Stimulated activated CD4-positive, alpha-beta T cell treated with anti-CD3 and anti-CD28 coated beads, Interleukin-4, amount 100 ng/mL, for 4 hours (primary cell): ENCODE measurements at regions not wholly inside any gene's neighbourhood (a gene's known extent, or its start where the extent isn't known, plus 50 kb on each side); places are given as distances from the start of the nearest gene placed in this dataset.

ENCODE experiments used
- DNase-seq, 2 experiments: peaks; one replicate each; pipeline ENCODE4 v3.0.0-alpha.2; 2020

GRCh38 chr14:51479584-51480325 is 172.0 kb upstream of the FRMD6 start:
- no peak for DNase-seq

GRCh38 chr14:51481643-51482042 is 170.1 kb upstream of the FRMD6 start:
- no peak for DNase-seq

GRCh38 chr14:51482102-51482501 is 169.6 kb upstream of the FRMD6 start:
- DNase-seq: no peak

DNA sequence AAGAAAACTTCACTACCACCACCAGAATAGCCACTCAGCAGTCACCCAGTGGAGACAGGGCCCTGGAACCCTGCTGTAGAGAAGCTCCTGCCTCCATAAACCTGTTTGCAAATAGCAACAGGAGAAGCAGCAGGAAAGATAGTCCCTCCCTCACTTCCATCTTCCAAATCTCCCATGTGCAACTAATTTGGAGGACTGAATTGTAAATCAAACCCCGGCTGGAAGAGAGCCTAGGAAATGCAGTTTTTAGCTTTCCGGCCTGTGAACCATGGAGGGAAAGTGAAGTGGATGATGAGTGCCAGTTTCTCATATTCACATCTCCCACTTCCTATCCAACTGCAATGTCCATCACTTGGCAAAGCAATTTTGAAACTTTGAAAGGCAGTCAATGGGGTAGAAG is 167.2 kb upstream of the FRMD6 start:
- DNase-seq: no peak

DNA sequence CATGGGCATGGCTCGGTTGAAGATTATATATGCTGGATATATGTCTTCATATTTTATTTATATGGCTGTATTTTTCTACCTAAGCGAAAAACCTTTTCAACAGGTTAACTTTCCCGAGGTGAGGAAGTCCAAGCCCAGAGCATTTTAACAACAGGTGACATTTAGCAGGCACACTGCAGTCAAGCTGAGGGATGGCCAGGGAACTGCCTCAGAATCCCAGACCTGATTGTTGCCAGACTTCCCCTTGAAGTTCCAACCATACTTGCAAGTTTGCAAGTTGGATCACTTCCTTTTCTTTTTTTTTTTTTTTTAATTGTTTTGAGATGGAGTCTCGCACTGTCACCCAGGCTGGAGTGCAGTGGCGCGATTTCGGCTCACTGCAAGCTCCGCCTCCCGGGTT is 166.0 kb upstream of the FRMD6 start:
- DNase-seq: no peak

DNA sequence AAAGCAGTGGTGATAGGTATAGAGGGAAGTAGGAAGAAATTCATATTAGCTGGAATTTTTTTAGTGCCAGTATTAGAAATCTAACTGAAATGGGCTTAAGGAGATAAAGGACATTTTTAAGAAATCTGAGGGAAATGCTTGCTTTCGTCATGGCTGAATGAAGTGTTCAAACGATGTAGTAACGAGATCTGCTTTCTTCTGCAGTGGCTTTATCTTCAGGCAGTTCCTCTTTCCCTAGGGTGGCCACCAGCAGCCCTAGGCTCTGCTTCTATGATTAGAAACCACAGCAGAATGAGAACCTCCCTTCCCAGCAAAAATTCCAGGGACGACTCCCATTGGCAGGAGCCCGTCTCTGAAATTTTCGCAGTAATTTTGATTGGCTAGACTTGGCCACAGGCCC is 163.9 kb upstream of the FRMD6 start:
- DNase-seq: no peak

DNA sequence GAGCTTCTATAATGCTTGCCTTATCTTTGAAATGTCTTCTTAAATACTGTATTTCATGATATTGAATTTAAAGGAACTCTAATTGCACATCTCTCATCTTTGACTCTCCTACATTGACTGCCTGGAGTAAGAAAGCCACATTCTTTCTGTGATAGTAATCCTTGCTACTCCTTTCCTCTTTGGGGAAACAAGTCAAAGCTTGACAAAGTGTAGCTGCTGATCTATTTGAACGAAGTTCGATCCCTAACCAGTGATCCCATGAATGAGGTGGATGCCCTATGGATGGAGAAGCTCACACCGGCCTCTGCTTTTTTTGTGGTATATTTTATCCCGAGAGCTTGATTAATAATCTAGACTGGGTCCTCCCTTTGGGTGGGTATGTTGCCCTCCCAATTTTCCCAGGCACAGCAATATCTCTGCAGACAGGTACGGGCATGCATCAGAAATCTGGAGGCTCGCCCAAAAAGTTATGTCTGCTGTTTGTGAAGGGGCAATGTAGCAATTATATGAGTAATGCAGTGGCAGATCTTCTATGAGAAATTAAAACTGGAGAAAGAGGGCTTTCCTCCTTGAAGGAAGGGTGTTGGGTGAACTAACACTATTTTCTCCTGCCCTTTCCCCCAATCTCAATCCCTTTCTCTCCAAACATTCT is 163.0 kb upstream of the FRMD6 start:
- no peak for DNase-seq

DNA sequence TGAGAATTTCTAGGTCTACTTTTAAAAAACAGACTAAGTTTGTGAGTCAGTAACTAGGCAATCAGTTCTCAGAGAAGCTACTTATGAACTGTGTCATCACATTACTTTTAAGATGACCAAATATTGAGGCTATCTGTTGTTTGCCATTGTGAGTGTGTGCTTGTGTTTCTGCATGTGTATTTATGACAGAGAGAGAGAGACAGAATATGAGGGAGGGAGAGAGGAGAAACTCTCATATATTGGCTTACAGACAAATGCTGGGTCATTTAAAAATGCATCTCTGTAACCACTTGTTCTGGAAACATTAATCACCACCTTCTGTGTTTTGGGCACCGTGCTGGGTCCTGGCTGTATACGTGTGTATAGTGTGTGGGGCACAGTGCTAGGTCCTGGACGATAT is 161.5 kb upstream of the FRMD6 start:
- no peak for DNase-seq

GRCh38 chr14:51491036-51491545 is 160.6 kb upstream of the FRMD6 start:
- DNase-seq: no peak

- DNase-seq: no peak
These were observed 159.9 kb upstream of the FRMD6 start for GRCh38 chr14:51491776-51492175.

- DNase-seq: no peak
These were observed 156.4 kb upstream of the FRMD6 start for GRCh38 chr14:51495319-51495718.

DNA sequence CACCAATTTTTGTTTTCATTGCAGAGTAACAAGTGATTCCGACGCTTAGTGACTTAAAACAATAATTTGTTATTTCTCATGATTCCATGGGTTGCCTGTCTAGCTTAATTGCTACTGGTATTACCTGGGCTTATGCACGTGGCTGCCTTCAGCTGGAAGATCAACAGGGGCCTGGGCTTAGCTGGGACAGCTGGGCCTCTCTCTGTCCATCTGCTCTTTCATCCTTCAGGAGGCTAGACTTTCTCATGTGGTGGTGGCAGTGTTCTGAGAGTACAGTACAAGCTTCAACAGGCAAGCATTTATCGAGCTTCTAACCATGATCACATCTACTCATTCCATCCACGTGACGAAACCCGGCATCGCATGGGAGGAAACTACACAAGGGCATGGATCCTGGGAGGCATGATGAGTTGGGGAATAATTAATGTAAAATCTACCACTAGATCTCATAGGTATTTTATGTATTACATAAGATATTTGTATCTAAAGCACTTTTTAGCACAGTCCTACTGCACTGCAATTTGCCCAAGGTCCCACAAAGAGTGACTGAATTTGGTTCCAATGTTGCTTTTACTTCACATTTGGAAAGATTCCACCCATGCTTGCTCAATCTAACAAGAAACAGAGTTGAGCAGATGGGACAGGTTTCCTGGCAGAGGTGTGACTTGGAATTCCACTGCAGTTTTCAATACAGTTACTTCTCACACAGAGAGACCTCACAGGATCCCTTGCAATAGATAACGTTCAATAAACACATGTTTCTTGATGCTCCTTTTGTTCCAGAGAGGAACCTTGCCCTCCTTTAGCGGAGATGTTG is 153.1 kb upstream of the FRMD6 start:
- no peak for DNase-seq

DNA sequence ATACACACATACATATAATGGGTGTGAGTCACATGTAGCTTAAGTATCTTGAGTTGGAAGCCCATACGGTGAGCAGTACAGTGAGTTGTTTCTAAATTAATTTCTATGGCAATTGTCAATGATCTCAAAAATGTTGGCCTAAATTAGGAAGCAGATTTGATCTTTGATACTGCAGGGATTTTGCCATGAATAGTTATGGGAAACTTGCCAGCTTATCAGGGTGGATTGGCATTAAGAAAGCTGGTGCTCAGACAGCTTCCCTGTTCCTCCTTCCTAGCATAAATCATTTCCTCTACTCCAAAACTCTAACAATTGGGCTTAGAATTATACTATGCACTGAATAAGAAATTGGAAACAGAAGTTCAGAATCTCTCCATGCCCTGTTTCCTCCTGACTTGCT is 150.9 kb upstream of the FRMD6 start:
- no peak for DNase-seq

- DNase-seq: no peak
These were observed 150.0 kb upstream of the FRMD6 start for GRCh38 chr14:51501746-51502145.

GRCh38 chr14:51504669-51505068 is 147.0 kb upstream of the FRMD6 start:
- DNase-seq: no peak

GRCh38 chr14:51507511-51507905 is 144.2 kb upstream of the FRMD6 start:
- no peak for DNase-seq

DNA sequence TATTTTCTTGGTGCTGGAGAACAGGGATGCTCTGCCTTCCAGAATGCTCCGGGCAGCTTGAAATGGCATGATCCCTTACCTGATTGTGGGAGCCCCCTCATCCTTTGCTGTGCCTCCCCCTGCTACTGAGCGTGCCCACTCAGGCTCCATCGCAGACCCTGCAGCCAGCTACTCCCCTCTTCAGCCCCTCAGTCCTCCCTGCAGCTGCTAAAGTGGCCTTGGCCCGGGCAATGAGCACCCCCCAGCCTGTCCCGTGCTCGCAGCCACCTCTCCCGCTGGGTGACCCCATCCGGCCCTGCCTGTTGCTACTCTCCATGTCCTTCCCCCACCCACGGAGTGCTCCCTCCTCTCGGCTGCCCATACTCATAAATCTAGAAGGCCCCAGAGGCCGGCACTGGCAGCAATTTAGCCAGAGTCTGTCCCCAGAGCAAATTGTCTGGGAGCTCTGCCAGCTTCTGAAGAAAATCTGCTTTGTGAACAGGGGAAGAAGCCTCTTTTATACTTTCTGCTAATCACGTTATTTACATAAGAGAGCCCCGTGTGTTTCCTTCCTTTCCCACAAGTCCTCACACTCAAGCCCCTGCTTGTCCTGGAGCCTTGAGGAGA is 143.7 kb upstream of the FRMD6 start:
- DNase-seq: no peak

GRCh38 chr14:51511265-51511664 is 140.4 kb upstream of the FRMD6 start:
- DNase-seq: no peak

DNA sequence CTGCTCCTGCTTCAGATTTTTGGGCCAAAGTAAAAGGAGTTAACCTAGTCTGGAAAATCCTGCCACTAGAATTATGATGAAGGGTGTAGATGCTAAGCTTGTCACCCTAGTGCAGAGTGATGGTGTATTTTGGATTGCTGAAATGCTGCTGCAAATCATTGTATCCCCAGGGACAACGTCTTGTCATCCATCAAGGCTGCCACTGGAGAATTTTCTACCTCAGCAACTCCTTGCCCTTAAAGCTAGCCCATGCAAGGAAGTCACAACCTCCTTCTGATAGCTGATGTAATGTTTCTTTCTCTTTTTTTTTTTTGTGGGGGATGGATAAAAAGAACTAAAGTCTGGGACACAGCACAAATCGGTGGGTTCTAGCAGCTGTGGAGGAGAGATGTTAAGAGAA is 139.4 kb upstream of the FRMD6 start:
- DNase-seq: no peak

DNA sequence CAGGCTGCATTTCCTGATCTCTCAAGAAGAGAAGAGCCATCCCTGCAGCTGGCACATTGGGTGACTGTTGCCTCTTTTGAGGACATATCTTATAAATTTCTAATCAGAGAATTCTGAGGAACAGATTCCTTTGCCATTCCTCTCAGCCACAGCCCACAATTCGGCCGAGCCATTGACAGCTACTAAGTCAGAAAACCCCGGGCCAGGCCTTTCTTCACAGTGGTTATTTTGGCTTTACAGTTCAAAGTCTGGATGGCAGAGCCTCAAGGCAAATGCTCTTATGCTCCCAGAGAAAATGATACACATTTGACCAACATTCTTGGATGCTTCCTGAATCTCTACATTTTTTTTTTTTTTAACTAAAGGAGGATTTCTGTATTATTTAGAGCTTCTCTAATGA is 138.4 kb upstream of the FRMD6 start:
- DNase-seq: no peak

DNA sequence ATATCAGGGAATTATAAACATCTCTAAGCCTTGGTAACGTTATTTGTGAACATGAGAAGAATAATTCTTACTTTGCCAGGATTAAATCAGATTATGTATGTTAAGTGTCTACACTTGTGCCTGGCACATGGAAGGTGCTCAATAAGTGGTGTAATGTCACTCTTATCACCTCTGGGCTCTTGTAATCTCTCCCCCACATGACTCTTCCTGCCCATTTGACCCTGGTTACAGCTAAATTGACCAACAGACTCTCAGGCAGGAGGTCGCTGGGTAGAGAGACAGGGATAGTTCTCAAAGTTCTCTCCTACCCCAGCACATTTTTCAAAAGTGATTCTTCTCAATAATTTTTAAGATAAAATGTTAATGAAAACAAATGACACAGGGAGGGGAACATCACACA is 137.8 kb upstream of the FRMD6 start:
- DNase-seq: no peak

DNA sequence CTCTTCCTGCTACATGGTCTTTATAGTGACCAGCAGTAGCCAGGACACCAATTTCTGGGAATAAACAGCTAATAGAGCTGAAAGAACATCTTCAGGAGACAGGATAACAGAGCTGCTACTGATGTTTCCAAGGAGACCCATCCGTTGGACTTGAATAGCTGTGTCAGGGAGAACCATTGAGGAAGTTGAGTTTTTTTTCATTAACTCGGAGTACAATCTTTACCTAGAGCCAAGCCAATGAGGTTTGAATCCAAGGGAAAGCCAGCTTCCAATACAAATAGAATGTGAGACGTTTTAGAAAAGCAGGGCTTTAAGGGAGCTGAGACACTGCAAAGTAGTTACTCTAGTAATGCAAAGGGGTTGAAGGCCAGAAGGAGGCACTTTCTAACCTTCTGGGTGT is 136.1 kb upstream of the FRMD6 start:
- DNase-seq: no peak

DNA sequence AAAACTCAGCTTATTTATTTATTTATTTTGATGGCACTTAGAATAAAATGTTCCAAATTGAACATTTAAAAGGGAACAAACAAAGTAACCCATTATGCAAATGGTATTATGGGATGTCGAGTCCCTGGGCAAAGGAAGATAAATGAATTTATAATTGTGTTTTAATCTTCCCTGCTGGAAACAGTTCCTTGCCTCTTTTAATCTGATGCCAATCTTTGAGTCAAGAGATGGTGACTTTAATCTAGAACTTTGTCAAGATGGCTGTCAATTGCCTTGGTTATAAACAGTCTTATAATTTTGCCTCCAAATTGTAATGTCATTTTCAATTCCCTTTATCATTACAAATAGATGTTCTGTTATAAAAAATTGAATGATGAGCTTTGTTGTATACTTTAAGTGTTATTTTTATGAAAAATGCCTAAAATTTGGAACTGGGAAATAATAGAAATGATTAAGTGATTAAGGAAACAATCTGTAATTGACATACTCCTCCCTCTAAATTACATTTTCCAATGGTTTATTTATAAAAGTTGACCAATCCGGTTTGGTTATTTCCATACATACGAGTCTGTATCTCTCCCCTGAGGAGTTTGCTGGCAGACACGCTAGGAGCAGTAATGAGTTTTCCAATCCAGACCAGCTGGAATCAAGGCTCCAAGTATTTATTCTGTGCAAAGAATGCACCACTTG is 134.9 kb upstream of the FRMD6 start:
- no peak for DNase-seq
